GM21367 (cell line): ENCODE measurements at regions not wholly inside any gene's neighbourhood (a gene's known extent, or its start where the extent isn't known, plus 50 kb on each side); places are given as distances from the start of the nearest gene placed in this dataset.

ENCODE experiments used
- ATAC-seq: cut with Tn5 transposase; IDR thresholded peaks from one replicate; pipeline ENCODE4 v1.9.1; 2021; ENCODE audit not compliant: unreplicated experiment

DNA sequence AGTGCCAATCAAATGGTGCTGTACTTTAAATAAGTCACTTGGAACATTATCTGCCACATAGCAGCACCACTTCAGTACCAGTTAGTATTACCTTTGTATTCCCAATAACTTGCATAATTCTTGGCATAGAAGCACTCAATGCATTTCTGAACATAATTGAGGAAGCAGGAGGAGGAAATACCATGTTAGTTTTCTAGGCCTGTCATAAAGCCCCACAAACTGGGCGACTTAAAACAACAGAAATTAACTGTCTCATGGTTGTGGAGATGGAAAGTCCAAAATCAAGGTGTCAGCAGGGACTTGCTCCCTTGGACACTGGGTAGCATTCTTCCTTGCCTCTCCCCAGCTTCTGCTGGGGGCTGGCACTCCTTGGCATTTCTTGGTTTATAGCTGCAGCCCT is 296.2 kb downstream of the HS3ST1 start:
- no peak for ATAC-seq

DNA sequence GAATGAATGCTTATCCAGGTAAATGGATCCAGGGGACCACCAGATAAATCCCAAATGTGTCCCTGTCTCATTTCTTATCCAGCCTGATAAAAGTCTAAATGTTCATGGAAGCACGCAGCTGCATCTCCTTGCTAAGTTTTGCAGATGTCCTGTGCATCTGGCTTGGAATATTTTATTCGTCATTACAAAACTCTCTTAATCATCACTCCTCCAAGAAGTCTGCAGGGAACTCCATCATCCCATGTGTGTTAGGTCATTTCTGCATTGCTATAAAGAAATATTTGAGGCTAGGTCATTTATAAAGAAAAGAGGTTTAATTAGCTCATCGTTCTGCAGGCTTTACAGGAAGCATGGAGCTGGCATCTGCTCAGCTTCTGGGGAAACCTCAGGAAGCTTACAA is 297.2 kb downstream of the HS3ST1 start:
- no peak for ATAC-seq

DNA sequence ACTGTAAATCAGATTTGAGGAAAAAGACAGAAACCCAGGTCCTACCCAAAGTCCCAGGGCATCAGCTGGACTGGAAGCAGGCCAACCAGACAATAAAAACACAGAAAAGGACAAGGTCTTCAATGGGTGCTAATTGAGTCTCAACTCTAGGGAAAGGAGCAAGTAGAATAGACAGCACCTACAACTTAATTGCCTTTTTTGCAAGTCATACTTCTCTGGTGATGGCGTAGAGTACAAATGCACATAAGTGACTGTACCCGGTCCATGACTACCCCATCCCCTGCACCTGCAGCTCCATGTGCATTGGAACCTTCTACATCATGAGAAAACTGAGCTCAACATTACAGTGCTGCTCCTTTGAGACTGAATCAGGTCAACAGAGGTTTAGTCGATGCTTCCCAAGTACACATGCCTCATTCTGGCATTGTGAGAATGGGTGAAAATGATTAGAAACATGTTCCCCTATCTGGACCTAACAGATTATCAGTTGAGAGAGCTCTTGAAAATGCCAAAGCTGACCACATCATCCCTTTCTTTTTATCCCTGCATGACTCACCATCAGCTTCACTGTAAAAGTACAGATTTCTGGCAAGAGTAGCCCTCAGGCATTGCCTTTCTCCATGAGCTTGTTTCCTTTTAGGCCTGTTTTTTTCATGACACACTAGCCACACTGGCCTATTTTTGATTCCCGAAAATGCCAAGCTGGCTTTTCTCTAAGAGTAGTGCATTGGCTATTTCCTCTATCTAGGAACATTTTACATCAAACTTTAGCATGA is 298.3 kb downstream of the HS3ST1 start:
- ATAC-seq, result no peak

- ATAC-seq, result no peak
Observed at GRCh38 chr4:11120435-11120834, 308.3 kb downstream of the HS3ST1 start.

- ATAC-seq, result no peak
Observed at GRCh38 chr4:11119474-11119873, 309.2 kb downstream of the HS3ST1 start.

- no peak for ATAC-seq
Observed at GRCh38 chr4:11118513-11118912, 310.2 kb downstream of the HS3ST1 start.

DNA sequence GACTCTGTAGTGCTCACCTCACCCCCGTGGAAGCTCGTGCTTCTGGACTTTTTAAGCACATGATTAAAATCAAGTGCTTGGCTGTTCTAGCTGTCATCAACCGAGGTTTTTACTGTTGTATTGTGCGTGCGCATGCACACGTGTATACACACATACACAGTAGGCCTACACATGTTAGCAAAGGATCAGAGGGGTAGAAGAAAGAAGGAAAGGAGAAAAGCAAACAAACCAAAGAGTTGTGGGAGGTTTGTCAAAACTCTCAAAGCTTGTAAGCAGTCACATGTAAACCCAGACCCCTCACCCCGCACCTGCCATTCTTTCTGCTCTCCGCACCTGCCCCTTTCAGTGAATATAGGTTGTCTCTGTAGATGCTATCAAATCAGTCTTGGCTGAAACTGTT is 311.8 kb downstream of the HS3ST1 start:
- ATAC-seq, result no peak

DNA sequence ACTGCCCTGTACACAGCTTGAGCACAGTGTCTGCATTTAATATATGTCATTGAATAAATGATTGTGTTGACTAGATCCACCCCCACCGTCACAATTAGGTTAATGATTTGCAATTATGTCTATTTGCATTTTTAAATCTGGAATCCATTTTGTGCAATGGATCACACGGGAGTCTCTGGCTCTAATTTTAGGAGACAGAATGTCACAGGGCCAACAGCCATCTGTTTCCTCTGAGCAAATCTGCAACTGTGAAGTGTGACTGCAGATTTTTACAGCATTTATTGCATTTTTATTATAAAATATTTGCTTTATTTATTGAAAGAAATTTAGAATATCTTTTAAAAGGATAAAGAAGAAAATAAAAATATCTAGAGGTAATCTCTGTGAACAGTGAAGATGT is 316.8 kb downstream of the HS3ST1 start:
- no peak for ATAC-seq

DNA sequence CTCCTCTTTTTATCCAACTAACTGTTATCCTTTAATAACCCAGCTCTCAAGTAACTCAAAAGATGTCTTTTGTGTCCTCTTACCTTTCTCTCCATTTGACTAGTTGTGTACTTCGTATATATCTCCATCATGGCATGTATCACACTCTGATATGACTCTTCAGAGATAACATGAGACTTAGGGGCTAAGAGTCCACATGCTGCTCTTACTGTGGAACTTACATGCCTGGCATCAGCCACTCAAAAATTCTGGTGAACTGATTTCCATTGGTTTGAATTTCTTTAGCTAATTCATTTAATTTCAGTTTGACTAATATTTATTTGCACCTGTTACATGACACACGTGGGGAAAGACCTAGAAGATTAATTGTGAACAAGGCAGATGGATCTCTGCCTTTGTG is 317.3 kb downstream of the HS3ST1 start:
- ATAC-seq, result no peak

GRCh38 chr4:11106759-11107158 is 321.9 kb downstream of the HS3ST1 start:
- no peak for ATAC-seq

DNA sequence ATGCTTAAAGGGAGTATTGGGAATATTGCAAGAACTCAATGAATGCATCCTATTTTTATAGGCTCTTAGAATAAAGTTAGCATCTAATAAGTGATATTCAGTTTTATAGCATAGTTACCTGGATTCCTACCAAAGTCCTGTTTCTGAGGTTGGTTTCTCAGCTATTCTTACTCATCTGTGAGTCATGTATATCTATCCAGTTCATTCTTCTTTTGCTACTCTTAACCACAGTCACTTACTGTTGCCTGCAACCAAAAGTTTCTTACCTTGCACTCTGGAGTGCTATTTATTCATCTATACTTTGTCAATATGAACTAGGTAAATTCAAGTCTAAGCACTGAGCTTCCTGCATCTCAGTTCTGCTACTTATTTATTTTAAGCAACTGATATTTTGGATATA is 322.5 kb downstream of the HS3ST1 start:
- no peak for ATAC-seq

DNA sequence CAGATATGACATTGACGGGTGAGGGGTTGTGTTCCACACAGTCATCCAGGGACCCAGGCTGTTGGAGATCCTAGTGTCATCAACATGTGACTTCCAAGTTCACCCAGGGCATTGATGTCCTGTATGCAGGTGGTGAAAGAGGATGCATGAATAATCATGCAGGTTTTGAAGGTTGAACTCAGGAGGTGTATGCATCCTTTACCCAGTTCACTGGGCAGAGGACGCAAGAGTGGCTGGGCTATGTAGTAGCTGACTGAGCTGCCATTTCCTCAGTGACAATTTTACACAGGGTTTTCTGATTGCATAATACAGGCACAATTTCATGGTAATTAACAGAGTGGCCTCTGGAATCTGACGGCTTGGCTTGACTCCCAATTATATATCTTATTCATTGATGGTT is 323.0 kb downstream of the HS3ST1 start:
- no peak for ATAC-seq

DNA sequence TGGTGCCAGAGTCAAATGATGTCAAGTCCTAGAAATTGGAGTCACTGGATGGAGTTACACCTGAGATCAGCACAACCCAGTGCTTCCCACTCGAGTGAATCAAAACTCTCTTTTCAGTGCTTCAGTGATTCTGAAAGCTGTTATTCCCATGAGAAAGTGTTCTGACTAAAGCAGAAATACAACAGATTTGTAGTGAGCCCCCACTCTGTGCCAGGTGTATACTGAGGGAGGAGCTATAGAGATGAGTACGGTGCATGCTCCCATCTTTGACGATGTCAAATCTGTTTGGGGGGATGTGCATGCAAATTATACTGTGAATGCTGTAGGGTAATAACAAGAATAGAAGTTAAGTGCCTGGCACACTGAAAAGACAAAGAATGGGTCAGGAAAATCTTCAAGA is 330.2 kb downstream of the HS3ST1 start:
- ATAC-seq, result no peak

GRCh38 chr4:11097725-11098124 is 331.0 kb downstream of the HS3ST1 start:
- ATAC-seq, result no peak

DNA sequence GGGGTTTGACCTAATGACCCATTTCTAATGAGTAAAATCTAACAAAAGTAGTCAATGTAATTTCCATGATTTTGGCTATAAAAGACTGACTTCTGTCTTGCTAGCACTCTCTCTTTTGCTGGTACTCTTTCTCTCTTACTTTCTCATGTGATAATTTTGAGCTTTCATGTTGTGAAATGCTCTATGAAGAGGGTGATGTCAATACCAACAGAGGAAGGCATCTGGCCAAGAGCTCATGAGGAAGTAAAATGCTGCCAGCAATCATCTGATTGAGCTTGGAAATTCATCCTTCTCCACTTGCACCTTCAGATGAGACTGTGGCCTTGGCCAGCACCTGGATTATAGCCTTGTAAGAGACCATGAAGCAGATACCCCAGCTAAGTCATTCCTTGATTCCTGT is 347.7 kb downstream of the HS3ST1 start:
- ATAC-seq, result no peak

DNA sequence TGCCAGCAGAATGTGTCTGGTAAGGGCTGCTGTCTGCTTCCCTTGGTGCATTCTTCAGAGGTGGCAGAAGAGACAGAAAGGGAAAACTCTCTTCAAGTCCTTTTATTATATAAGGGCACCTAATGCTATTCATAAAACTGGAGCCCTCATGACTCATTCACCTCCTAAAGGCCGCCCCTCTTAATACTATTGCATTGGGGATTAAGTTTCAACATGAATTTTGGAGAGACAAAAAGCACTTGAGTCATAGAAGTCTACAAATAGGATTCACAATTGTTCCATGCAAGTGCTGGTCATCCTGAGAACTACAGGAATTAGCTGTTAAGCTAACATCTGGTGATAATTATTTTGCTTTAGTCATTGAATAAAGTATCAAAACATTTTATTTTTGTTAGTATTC is 349.5 kb downstream of the HS3ST1 start:
- no peak for ATAC-seq

- no peak for ATAC-seq
Observed at GRCh38 chr4:11074581-11075241, 354.0 kb downstream of the HS3ST1 start.

DNA sequence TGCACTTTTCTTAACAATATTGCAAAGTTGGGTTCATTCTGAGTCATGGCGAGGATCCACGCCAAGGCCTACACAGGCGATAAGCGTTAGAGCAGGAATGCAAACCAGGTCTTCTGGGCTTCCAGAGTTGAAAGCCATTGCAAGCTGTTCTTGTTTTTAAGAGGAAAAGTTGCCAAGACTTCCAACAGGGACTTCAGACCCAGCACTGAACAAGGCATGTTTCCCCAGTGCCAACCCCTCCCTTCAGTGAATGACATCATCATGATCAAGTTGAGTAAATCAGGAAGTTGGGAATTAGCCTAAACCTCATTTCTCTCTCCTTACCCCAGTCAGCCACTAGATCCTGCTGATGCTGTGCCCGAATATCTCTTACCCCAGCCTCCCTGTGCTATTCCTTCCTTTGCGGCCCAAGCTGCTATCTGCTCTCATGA is 355.1 kb downstream of the HS3ST1 start:
- no peak for ATAC-seq

- no peak for ATAC-seq
Observed at GRCh38 chr4:11072999-11073398, 355.7 kb downstream of the HS3ST1 start.

DNA sequence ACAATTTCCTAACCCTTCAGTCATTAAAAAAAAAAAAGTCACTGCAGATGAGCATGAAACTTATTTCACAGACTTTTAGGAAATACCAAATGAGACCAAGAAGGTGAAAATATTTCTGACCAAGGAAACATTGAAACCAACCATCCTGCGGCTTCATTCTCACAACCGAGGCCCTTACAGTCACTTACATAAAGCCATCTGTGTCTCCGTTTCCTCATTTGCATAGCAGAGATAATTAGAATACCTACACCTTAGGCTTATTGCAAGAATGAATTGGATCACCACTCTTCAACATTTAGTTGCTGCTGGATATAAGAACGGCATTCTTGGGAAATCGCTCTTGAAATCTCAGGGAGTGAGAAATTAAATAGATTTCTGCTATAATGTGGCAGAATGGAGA is 356.2 kb downstream of the HS3ST1 start:
- ATAC-seq, result no peak

- no peak for ATAC-seq
Observed at GRCh38 chr4:11070813-11071212, 357.9 kb downstream of the HS3ST1 start.

DNA sequence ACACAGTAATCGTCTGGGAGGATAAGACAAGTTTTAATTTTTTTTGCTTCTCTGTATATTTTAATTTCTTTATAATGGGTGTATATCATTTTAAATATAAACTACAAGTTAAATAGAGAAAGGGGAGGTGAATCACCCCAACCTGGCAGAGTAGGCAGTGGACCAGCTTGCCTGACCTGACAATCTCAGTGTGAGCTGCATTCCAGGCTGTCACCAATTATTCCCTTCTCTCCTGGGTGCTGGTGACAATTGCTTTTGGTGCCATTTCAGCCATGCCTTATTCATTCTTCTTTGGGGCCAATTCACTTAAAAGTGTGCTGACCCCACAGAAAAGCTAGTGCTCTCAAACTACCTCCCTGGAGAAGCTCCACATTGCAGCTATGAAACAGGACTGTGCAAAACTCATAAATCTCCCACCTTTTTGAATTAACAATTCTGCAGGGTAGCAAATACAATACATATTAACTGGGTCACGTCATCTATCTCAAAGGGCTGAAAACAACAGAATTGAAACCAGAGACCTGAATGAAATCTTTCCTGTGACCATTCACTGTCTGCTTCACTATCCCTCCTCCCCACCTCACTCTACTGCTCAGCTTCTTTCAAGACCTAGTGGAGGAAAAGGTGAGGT is 359.0 kb downstream of the HS3ST1 start:
- ATAC-seq, result no peak
